HG03439 (cell line): ENCODE measurements at regions not wholly inside any gene's neighbourhood (a gene's known extent, or its start where the extent isn't known, plus 50 kb on each side); places are given as distances from the start of the nearest gene placed in this dataset.
"Not testable (repeated sequence)": the region's sequence is repeated elsewhere in the genome, so short reads cannot be mapped to it uniquely, and the experiment has no call there.

Experiments used
- ATAC-seq: cut with Tn5 transposase; IDR thresholded peaks from one replicate; pipeline ENCODE4 v1.9.1; 2021; ENCODE audit warnings: mild to moderate bottlenecking, moderate library complexity; ENCODE audit not compliant: unreplicated experiment

DNA sequence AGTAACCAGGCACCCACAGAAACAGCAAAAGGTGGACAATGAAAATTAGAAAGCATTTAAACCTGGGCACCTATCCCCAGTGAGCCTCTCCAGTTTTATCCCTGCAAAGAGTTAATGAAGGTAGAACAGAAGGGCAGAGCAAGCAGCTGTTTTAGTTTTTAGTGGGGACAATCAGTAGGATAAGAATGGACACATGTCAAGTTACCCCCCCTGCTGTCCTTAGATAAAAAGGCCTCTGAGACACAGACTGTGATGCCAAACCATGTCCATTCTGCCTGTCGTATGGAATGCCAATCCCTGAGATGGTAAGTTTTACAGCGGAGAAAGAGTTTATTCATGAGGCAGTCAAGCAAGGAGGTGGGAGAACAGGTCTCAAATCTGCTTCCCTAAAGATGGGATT is 162.6 kb upstream of the AGR3 start:
- ATAC-seq, result no peak

DNA sequence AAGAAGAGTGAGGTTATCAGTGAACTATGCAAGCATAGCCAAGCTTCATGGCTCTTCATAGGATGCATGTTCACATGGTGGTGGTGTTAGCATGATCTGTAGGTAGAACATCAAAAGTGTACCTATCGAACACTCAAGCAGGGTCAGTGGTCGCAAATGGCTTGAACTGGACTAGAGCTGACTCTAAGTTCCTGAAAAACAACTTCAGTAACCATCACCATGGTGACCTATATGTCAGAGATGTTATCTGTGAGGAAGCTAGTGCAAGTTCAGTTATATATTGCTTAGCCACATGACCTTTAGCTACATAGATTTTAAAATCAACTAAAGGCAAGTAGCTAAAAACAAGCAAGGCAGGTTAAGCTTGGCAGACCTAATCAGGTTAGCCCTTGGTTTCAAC is 163.1 kb upstream of the AGR3 start:
- no peak for ATAC-seq

DNA sequence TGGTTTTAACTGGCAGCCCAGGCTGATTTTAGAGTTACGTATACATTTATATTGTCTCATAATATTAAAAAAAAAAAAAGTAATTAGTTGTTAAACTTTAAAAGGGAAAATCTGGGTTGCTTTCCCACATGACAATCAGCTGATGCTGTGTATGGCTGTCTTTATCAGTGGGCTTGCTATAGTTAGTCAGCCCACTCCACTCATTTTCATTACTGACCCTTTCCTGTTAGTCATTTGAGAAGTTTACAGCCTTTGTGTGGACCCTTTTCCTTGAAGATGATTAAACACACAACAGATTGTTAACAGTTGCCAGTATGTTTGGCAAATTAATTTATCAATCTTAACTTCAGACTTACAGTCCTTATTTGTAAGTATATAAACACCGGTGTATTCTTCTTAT is 164.5 kb upstream of the AGR3 start:
- no peak for ATAC-seq

DNA sequence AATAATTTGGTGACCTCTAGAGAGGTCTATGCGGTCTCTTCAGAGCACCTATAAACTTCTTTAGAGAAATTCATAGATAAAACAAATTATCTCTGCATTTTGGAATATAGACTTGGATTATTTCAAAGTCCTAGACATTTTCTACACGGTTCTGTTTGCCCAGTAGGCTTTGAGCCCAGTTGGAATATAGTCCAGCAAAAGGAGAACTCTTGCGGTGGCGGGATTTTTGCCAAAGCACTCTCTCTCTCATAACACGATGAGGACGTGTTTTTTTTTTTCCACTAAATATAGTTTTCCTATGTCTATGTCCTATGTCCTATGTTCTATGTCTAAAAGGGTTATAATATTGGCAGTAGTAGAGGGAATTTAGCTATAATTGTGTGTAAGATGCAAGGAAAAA is 164.9 kb upstream of the AGR3 start:
- ATAC-seq, result no peak

DNA sequence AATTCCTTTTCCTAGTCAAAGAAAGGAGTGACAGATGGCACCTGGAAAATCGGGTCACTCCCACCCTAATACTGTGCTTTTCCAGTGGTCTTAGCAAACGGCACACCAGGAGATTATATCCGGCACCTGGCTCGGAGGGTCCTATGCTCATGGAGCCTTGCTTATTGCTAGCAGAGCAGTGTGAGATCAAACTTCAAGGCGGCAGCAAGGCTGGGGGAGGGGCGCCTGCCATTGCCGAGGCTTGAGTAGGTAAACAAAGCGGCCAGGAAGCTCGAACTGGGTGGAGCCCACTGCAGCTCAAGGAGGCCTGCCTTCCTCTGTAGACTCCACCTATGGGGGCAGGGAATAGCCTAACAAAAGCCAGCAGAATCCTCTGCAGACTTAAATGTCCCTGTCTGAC is 171.4 kb upstream of the AGR3 start:
- ATAC-seq, result not testable (repeated sequence)

GRCh38 chr7:17054206-17054605 is 172.4 kb upstream of the AGR3 start:
- no peak for ATAC-seq

- no peak for ATAC-seq
Observed at GRCh38 chr7:17054836-17055235, 173.1 kb upstream of the AGR3 start.

DNA sequence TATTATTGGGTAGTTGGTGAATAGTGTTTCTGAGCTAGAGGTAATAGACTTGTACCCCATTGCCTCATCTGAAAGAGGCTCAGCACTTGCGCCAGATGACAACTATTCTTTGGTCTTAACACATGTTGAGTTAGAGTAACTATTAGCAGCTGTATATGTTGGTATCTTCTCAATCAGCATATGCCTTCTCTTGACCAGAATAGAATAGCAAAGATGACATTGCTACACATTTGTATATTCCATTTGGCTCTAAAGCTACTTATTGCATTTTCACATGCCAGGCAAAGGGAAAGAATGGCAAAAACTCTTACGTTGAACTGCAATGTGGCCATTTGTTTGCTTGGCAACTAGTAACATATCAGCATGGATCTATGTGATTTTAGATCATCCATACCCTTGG is 173.8 kb upstream of the AGR3 start:
- no peak for ATAC-seq

GRCh38 chr7:17056491-17057142 is 174.8 kb upstream of the AGR3 start:
- ATAC-seq, result no peak

GRCh38 chr7:17057143-17057509 is 175.3 kb upstream of the AGR3 start:
- no peak for ATAC-seq

DNA sequence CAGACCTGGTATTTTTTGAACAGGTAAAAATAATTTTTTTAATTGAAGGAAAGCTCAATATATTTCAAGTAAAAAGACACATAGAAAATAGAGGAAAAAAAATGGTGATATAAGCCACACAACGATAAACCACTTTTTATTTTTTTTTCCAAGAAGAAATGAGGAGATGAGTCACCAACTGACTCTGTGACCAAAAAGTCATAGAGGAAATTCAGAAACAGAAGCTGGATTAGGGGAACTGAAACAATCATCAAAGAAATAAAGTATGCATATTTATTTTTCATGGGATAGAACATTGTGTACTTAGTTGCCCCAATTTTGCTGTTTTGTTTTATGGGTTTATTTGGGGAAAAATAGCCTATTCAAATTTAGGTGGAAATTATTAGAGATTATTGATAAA is 176.8 kb upstream of the AGR3 start:
- no peak for ATAC-seq

GRCh38 chr7:17060051-17060450 is 178.3 kb upstream of the AGR3 start:
- ATAC-seq, result no peak

GRCh38 chr7:17061443-17061842 is 179.7 kb upstream of the AGR3 start:
- no peak for ATAC-seq

GRCh38 chr7:17062151-17063044 is 180.6 kb upstream of the AGR3 start:
- no peak for ATAC-seq

- ATAC-seq, result no peak
Observed at GRCh38 chr7:17063045-17063383, 181.2 kb upstream of the AGR3 start.

DNA sequence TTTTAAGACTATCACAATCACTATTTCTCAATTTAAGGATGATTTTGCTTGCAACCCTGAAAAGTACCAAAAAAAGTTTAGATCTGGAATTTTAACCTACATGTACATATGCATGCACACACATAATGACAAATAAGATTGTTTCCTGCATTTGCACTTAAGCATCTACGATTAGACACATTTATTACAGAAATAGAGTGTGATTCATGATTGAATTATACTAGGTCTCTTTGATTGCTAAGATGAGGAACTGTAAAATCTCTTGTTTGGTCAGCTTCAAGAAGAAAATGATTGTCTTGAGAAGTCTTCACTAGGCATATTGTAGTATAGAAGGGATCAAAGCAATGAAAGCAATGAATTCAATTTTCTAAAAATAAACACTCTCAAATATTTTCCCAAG is 185.9 kb upstream of the AGR3 start:
- no peak for ATAC-seq

DNA sequence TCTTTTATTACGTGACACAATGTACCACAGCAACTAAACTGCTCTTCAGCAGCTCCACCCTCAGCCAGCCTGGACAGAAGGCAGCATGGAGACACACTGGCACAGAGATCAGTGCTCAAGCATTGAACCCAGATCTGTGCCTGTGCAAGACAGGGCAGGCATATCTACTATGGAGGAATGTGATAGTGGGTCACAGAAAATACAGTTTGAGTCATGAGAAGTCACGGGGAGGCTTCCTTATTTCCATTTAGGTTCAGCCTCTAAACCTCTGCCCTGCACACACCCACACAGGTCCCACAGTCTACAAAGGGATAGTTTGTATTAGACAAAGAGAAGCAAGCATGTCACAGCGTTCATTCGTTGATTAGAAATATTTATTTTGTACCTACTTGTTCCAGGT is 187.4 kb upstream of the AGR3 start:
- ATAC-seq, result no peak

- no peak for ATAC-seq
Observed at GRCh38 chr7:17070231-17070708, 188.5 kb upstream of the AGR3 start.

DNA sequence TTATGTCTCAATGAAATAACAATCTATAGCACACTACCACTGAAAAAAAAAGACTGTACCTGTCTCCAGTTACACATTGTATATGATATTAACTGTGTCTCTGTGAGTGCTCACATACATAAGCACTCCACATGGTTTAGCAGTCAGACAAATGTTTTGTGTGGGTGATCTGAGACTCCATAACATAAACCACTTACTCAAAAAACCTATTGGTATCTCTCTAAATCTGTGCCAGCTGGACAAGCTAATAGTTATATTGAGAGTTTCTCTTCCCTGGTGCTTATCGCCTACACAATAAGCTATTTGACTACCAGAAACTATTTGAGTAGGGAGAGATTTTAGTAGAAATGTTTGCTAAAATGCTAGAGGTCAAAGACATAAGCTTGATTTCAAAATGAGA is 190.1 kb upstream of the AGR3 start:
- peak; percentile 61 for ATAC-seq

- no peak for ATAC-seq
Observed at GRCh38 chr7:17075601-17076255, 193.9 kb upstream of the AGR3 start.

- ATAC-seq, result no peak
Observed at GRCh38 chr7:17078298-17078697, 196.5 kb upstream of the AGR3 start.
